K562 (cell line): ENCODE measurements at regions not wholly inside any gene's neighbourhood (a gene's known extent, or its start where the extent isn't known, plus 50 kb on each side); places are given as distances from the start of the nearest gene placed in this dataset.
A peak's percentile ranks its signal among the peaks of the same experiment; 100 is the strongest.

Source experiments
- ATAC-seq: fragments of 200-7000 bp; cut with Tn5 transposase; 3 replicates; pipeline ENCODE4 v1.9.1; 2020; ENCODE audit warnings: moderate library complexity
- BruUV-seq: library from RNA; stranded (reverse); fragments of 400-500 nt; replicated peaks from 2 replicates; lab custom pipeline; 2021; lab: Mats Ljungman, UMichigan
- CTCF ChIA-PET: fragments of 300-600 bp; formaldehyde crosslinking; extraction: SDS; loops from one replicate; lab custom pipeline; 2021; ENCODE audit warnings: low intra/inter-chr PET ratio; lab: Yijun Ruan, JAX
- POLR2A ChIA-PET: fragments of 300-600, 350-650 bp; sonication (Branson Sonifier 250); formaldehyde crosslinking; extraction: SDS; loops from one replicate; lab custom pipeline; 2021; ENCODE audit warnings: antibody characterized with exemption, inconsistent platforms; lab: Yijun Ruan, JAX
- DNase-seq, 4 experiments: peaks; one replicate each; pipeline versions ENCODE4 v3.0.0 to v3.0.0-alpha.2; 2011 to 2018; ENCODE audit warnings: low spot score in 3 of 4, mixed read lengths in 3 of 4; ENCODE audit errors: extremely low read depth in 1 of 4
- FAIRE-seq: peaks from 2 replicates; lab custom pipeline; 2011; peaks lifted over from hg19 to GRCh38; lab: Jason Lieb, UNC
- H2AFZ ChIP-seq: 2 replicates; pipeline ENCODE4 v1.6.0; 2011; ENCODE audit warnings: low read depth, low read length, control low read depth, inconsistent platforms
- H3K27ac ChIP-seq: fragments of 200-600 bp; 3 replicates; pipeline ENCODE4 v1.8.0; 2011; ENCODE audit warnings: low read depth, mild to moderate bottlenecking, control low read depth, inconsistent platforms, low read length, moderate library complexity, mixed read lengths; ENCODE audit errors: extremely low read depth
- H3K27me3 ChIP-seq, 2 experiments: fragments of 300-600 bp in 1 of 2; 2 replicates in 1 of 2; 3 replicates in 1 of 2; pipeline versions ENCODE4 v1.6.0 to v1.8.0; 2011; ENCODE audit warnings: inconsistent platforms in 2 of 2, low read length in 2 of 2, mild to moderate bottlenecking in 1 of 2, mixed read lengths in 1 of 2, moderate library complexity in 1 of 2; ENCODE audit not compliant: control insufficient read depth in 2 of 2, insufficient read depth in 2 of 2
- H3K36me3 ChIP-seq: fragments of 300-600 bp; 3 replicates; pipeline ENCODE4 v1.8.0; 2011; ENCODE audit warnings: mild to moderate bottlenecking, low read length, inconsistent platforms; ENCODE audit not compliant: control insufficient read depth, insufficient read depth
- H3K4me1 ChIP-seq, 2 experiments: fragments of 200-600 bp in 1 of 2; replicated peaks in 1 of 2; 2 replicates in 1 of 2; 3 replicates in 1 of 2; pipeline versions ENCODE4 v1.5.1 to v1.8.0; 2011; ENCODE audit warnings: inconsistent platforms in 2 of 2, low read length in 2 of 2, mild to moderate bottlenecking in 1 of 2, mixed read lengths in 1 of 2, moderate library complexity in 1 of 2; ENCODE audit not compliant: control insufficient read depth in 2 of 2, insufficient read depth in 2 of 2
- H3K4me2 ChIP-seq: 2 replicates; pipeline ENCODE4 v1.6.1; 2011; ENCODE audit warnings: low read length, control low read depth, inconsistent platforms, mixed read lengths; ENCODE audit not compliant: insufficient read depth
- H3K4me3 ChIP-seq: fragments of 200-600 bp; sonication (generic), shearing (Covaris generic); 2 replicates; pipeline ENCODE4 v1.5.1; 2016; ENCODE audit warnings: control low read depth, inconsistent platforms
- H3K79me2 ChIP-seq: fragments of 200-600 bp; 3 replicates; pipeline ENCODE4 v1.8.0; 2011; ENCODE audit warnings: low read length, inconsistent platforms; ENCODE audit not compliant: control insufficient read depth, insufficient read depth
- H3K9ac ChIP-seq, 2 experiments: 2 replicates each; pipeline versions ENCODE4 v1.6.0 to v1.6.1; 2011; ENCODE audit warnings: low read depth in 2 of 2, low read length in 2 of 2, control low read depth in 1 of 2, inconsistent platforms in 1 of 2, mild to moderate bottlenecking in 1 of 2, mixed read lengths in 1 of 2; ENCODE audit not compliant: insufficient read depth in 1 of 2
- H3K9me1 ChIP-seq: one replicate; pipeline ENCODE4 v1.6.0; 2011; ENCODE audit warnings: inconsistent platforms, mild to moderate bottlenecking, low read length, moderate library complexity; ENCODE audit not compliant: control insufficient read depth, insufficient read depth
- H3K9me3 ChIP-seq: replicated peaks from 2 replicates; pipeline ENCODE4 v1.5.1; 2011; ENCODE audit warnings: low read depth, low read length, inconsistent platforms; ENCODE audit not compliant: control insufficient read depth, insufficient read depth
- H4K20me1 ChIP-seq: replicated peaks from 2 replicates; pipeline ENCODE4 v1.6.1; 2011; ENCODE audit warnings: low read length, inconsistent platforms, mixed read lengths; ENCODE audit not compliant: control insufficient read depth, insufficient read depth
- BRD4 ChIP-seq: fragments of 200-600 bp; sonication (generic); IDR thresholded peaks from 2 replicates; pipeline ENCODE4 v1.6.1; 2017; ENCODE audit warnings: inconsistent platforms
- CBX5 ChIP-seq: IDR thresholded peaks from 2 replicates; pipeline ENCODE4 v1.6.1; 2014; ENCODE audit warnings: low read depth, borderline replicate concordance
- CBX8 ChIP-seq: fragments of 200-600 bp; sonication (generic); IDR thresholded peaks from 2 replicates; pipeline ENCODE4 v1.6.1; 2012; ENCODE audit warnings: borderline replicate concordance, mixed run types, low read depth, mild to moderate bottlenecking, moderate library complexity, mixed read lengths, low read length, control low read depth, inconsistent platforms; ENCODE audit not compliant: poor library complexity, severe bottlenecking; ENCODE audit errors: extremely low read depth
- FOXM1 ChIP-seq, 2 experiments: fragments of 450-650 bp in 1 of 2; sonication (generic) in 1 of 2; formaldehyde crosslinking in 1 of 2; IDR thresholded peaks; 2 replicates each; pipeline versions ENCODE4 v1.6.1 to v1.9.0; 2017 to 2022; ENCODE audit warnings: low read depth in 2 of 2, mild to moderate bottlenecking in 2 of 2, missing genetic modification reagents in 1 of 2, moderate library complexity in 1 of 2
- LCOR ChIP-seq: sonication (generic); formaldehyde crosslinking; IDR thresholded peaks from 2 replicates; pipeline ENCODE4 v1.8.0; 2022; ENCODE audit warnings: mild to moderate bottlenecking, missing genetic modification reagents
- WHSC1 ChIP-seq: IDR thresholded peaks from one replicate; pipeline ENCODE4 v1.6.1; 2012; ENCODE audit warnings: low read length, control low read depth, inconsistent platforms
- XRCC4 ChIP-seq: IDR thresholded peaks from one replicate; pipeline ENCODE4 v1.6.1; 2011; ENCODE audit not compliant: insufficient read depth, insufficient read length; ENCODE audit errors: extremely low read depth
- ZNF445 ChIP-seq: fragments of 250-450 bp; sonication (Bioruptor Pico); IDR thresholded peaks from 2 replicates; pipeline ENCODE4 v1.4.0; 2020; ENCODE audit warnings: low read depth, mild to moderate bottlenecking, moderate library complexity
- ZNF695 ChIP-seq: fragments of 450-650 bp; formaldehyde crosslinking; IDR thresholded peaks from 2 replicates; pipeline ENCODE4 v1.4.0; 2020; ENCODE audit warnings: mild to moderate bottlenecking, moderate library complexity
- WGBS: fragments of 100-300 bp; shearing (Covaris generic); methylation state at CpG from one replicate; pipeline ENCODE4 v1.1.6; 2016; ENCODE audit warnings: low coverage, mixed read lengths; ENCODE audit not compliant: insufficient coverage; ENCODE audit errors: missing lambda C conversion rate; 5-methylcytosine and 5-hydroxymethylcytosine counted together
- in situ Hi-C: fragments of 300-500 bp; cut with MboI; formaldehyde crosslinking; loops from 4 replicates; pipeline ENCODE4 v1.15.0; 2018; ENCODE audit warnings: inconsistent platforms, mixed read lengths
- intact Hi-C: fragments of 100-400 bp; cut with micrococcal nuclease; formaldehyde crosslinking; loops from 2 replicates; pipeline ENCODE4 v1.14.2; 2022
- TF ChIP-seq, protein P1 (sequence below): fragments of 250-450 bp; sonication (Bioruptor Pico); IDR thresholded peaks from 2 replicates; pipeline ENCODE4 v1.4.0; 2020; ENCODE audit warnings: borderline replicate concordance

DNA sequence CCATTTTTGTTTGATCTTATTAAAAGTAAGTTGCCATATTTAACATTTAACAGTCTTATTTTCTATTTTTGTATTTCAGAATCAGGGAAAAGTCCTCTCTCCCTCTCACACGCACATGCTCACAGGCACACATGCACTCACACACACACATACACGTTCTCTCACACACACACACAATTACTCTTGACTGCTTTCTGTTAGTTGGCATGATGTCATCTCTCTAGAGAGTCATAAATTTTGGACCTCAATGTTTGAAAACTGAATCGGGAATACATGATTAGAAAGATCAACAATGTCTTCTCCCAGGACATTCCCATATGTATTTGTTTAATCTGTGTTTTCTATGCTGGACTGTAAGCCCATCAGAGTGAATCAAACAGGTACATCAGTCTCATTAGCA is 165.7 kb upstream of the AHR start:
- ATAC-seq, result no peak
- Histone ChIP-seq H3K27me3 (no peaks in the 10 kb centered on the region), H3K4me2 (no peak overlapping the region), H3K4me3 (no peak overlapping the region), H2AFZ (no peak overlapping the region), H3K9ac (no peak overlapping the region), H3K9me3 (no peaks in the 10 kb centered on the region; the same call in 1 of the 2 replicates), H3K36me3 (no peaks in the 10 kb centered on the region), H3K27ac (no peak overlapping the region), H3K79me2 (no peaks in the 10 kb centered on the region), H3K4me1 (no peaks in the 10 kb centered on the region), H4K20me1 (no peaks in the 10 kb centered on the region), H3K9me1 (no peaks in the 10 kb centered on the region)
- no TSS peak for BruUV-seq
- CTCF ChIA-PET, result no interaction called here
- TF ChIP-seq LCOR (no peak), CBX5 (no peak), XRCC4 (no peak), BRD4 (no peak), ZNF695 (CRISPR knock-in tag) (no peak), ZNF445 (CRISPR knock-in tag) (no peak)
- in situ Hi-C loops (no loop called here), intact Hi-C loops (loop anchor here (10.0 kb wide), 1 partner anchor 128 kb away; no protein-coding TSS in a partner anchor)
- 10% methylated on average over 3 of the region's 3 CpGs for WGBS
- no peak for DNase-seq
- FAIRE-seq, result no peak
- POLR2A ChIA-PET, result no interaction called here

DNA sequence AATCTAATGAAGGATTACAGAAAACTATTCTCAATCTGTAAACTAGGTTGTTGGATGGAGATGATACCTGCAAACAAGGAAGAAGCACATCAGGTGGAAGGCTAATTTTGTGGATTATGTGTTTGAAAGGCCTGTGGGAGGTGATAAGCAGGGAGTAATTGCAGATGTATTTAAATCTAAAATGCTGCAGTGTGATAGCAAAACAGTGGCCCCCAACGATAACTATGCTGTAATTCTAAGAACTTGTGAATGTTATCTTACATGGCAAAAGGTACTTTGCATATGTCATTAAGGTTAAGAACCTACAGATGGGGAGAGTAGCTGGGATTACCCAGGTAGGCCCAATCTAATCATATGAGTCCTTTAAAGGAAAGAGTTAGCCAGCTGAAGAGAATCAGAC is 164.5 kb upstream of the AHR start:
- no peaks in the 10 kb centered on the region; the same call in 1 of the 2 replicates for H3K9me3 ChIP-seq
- no peak overlapping the region for H3K27ac ChIP-seq
- 0% methylated on average over 1 of the region's 1 CpG for WGBS
- H3K4me3 ChIP-seq, result no peak overlapping the region
- no peak overlapping the region for H3K9ac ChIP-seq
- intact Hi-C loops, result loop anchor here (10.0 kb wide), 1 partner anchor 129 kb away; no protein-coding TSS in a partner anchor
- no peaks in the 10 kb centered on the region for H3K4me1 ChIP-seq
- no TSS peak for BruUV-seq
- no peaks in the 10 kb centered on the region for H3K27me3 ChIP-seq
- no peaks in the 10 kb centered on the region for H3K9me1 ChIP-seq
- in situ Hi-C loops, result no loop called here
- no peak; the same call in 2 of the 3 replicates for ATAC-seq
- peak in 1 of 4 experiments; percentile 29 for DNase-seq
- H3K4me2 ChIP-seq, result no peak overlapping the region
- H3K36me3 ChIP-seq, result no peaks in the 10 kb centered on the region
- H3K79me2 ChIP-seq, result no peaks in the 10 kb centered on the region
- no peak overlapping the region for H2AFZ ChIP-seq
- FAIRE-seq, result no peak
- H4K20me1 ChIP-seq, result no peaks in the 10 kb centered on the region
- ChIA-PET POLR2A (no interaction called here), CTCF (no interaction called here)
- TF ChIP-seq FOXM1 (IDR thresholded peaks at IDR 0.05; ENCODE audit: low read depth) (peak; percentile 66), FOXM1 (CRISPR knock-in tag; IDR thresholded peaks at IDR 0.05; ENCODE audit: low read depth) (no peak), WHSC1 (no peak), CBX8 (no peak)
- TF ChIP-seq, protein P1, sequence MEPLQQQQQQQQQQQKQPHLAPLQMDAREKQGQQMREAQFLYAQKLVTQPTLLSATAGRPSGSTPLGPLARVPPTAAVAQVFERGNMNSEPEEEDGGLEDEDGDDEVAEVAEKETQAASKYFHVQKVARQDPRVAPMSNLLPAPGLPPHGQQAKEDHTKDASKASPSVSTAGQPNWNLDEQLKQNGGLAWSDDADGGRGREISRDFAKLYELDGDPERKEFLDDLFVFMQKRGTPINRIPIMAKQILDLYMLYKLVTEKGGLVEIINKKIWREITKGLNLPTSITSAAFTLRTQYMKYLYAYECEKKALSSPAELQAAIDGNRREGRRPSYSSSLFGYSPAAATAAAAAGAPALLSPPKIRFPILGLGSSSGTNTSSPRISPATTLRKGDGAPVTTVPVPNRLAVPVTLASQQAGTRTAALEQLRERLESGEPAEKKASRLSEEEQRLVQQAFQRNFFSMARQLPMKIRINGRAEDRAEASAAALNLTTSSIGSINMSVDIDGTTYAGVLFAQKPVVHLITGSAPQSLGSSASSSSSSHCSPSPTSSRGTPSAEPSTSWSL (CRISPR knock-in tag), result no peak
